ENCODE measurements at regions not wholly inside any gene's neighbourhood (a gene's known extent, or its start where the extent isn't known, plus 50 kb on each side); places are given as distances from the start of the nearest gene placed in this dataset. TPM values are rescaled to one million over a fixed set of nuclear protein-coding genes. Genes with fewer than 3 reads are reported as not detected.

DNA sequence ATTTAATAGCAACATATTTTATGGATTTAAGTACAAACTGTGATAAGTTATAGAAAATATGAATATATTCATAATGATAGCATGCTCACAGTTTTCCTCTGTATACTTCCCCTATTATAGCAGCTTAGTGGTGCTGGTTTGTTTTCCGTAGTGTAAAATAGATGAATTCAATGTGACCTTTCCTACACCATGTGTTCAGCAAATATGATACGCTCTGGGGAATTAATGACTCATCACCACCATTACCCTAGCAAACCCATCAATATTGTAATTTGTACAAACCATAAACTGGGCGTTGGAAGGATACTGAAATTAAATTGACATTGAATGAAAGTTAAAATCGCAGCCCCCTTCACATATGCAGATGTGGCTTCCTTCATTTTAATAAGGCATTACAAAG is 58.7 kb upstream of the CDH19 start:
- H2AFZ ChIP-seq (ENCODE audit: insufficient read depth, low read depth, low read length, poor library complexity, severe bottlenecking) = no peak overlapping the region
- no peaks in the 10 kb centered on the region for H3K4me1 Mint-ChIP-seq
- no peaks in the 10 kb centered on the region for H3K36me3 ChIP-seq (replicated peaks in 1 of 2; ENCODE audit: control insufficient read depth in 1 of 2, insufficient read depth in 2 of 2, low read length in 2 of 2)
- H3K4me3 ChIP-seq (replicated peaks in 1 of 3; ENCODE audit: low read depth in 2 of 3, low read length in 3 of 3) = no peak overlapping the region
- intact Hi-C loops (cut with micrococcal nuclease) = no loop called here
- TF ChIP-seq, protein P1, sequence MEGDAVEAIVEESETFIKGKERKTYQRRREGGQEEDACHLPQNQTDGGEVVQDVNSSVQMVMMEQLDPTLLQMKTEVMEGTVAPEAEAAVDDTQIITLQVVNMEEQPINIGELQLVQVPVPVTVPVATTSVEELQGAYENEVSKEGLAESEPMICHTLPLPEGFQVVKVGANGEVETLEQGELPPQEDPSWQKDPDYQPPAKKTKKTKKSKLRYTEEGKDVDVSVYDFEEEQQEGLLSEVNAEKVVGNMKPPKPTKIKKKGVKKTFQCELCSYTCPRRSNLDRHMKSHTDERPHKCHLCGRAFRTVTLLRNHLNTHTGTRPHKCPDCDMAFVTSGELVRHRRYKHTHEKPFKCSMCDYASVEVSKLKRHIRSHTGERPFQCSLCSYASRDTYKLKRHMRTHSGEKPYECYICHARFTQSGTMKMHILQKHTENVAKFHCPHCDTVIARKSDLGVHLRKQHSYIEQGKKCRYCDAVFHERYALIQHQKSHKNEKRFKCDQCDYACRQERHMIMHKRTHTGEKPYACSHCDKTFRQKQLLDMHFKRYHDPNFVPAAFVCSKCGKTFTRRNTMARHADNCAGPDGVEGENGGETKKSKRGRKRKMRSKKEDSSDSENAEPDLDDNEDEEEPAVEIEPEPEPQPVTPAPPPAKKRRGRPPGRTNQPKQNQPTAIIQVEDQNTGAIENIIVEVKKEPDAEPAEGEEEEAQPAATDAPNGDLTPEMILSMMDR (IDR thresholded peaks at IDR 0.05) = no peak
- no peaks in the 10 kb centered on the region for H3K27me3 ChIP-seq (ENCODE audit: control insufficient read depth in 2 of 2, insufficient read depth in 2 of 2, low read length in 2 of 2)
- no peak for DNase-seq
- H3K79me2 ChIP-seq (ENCODE audit: insufficient read depth, low read length) = no peaks in the 10 kb centered on the region
- no peaks in the 10 kb centered on the region for H3K9me3 ChIP-seq (replicated peaks in 1 of 2; ENCODE audit: control insufficient read depth in 1 of 2, insufficient read depth in 1 of 2, low read length in 2 of 2)
- no peak overlapping the region for H3K4me3 Mint-ChIP-seq
- peaks cover 0 to 2% (median 0%) of the 10 kb centered on the region in 7 donors for H3K9me3 Mint-ChIP-seq
- no peaks in the 10 kb centered on the region for H3K4me1 ChIP-seq (ENCODE audit: control insufficient read depth in 1 of 2, insufficient read depth in 2 of 2, low read length in 2 of 2)
- H3K4me2 ChIP-seq (replicated peaks; ENCODE audit: extremely low read depth, low read length, poor library complexity, severe bottlenecking) = no peak overlapping the region
- H3K36me3 Mint-ChIP-seq = no peaks in the 10 kb centered on the region
- no peaks in the 10 kb centered on the region for H4K20me1 ChIP-seq (ENCODE audit: insufficient read depth, low read length)
- peaks cover 0 to 1% (median 0%) of the 10 kb centered on the region in 3 donors for H3K27me3 Mint-ChIP-seq (ENCODE audit: low read depth in 3 of 3)
- H3K9ac ChIP-seq (ENCODE audit: insufficient read depth, low read length, poor library complexity, severe bottlenecking) = no peak overlapping the region
- WGBS (ENCODE audit: insufficient coverage) = no CpG with 5 or more reads among the region's 4 CpGs
- no peak overlapping the region for H3K27ac Mint-ChIP-seq
- H3K27ac ChIP-seq (ENCODE audit: low read depth in 1 of 2, low read length in 2 of 2) = no peak overlapping the region

DNA sequence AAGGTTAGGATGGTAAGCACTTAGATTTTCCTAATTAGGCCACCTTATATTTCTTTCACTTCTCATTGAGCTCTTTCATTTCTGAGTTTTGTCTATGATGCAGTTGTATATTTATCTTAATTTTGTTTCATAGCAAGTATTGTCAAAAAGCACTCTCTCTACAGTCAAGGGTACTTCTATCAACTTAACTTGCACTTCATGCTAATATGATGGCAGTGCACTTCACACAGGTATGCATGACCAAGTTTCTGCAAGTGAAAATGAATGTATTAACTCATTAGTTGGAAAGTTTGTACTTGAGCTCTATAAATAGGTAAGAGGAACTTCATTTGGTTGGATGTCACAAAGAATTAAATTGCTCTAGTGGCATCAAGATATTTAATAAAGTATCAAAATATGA is 51.5 kb upstream of the CDH19 start:
- Histone ChIP-seq H3K9me3 (replicated peaks in 1 of 2; ENCODE audit: control insufficient read depth in 1 of 2, insufficient read depth in 1 of 2, low read length in 2 of 2) (no peaks in the 10 kb centered on the region), H3K36me3 (replicated peaks in 1 of 2; ENCODE audit: control insufficient read depth in 1 of 2, insufficient read depth in 2 of 2, low read length in 2 of 2) (no peaks in the 10 kb centered on the region), H3K4me1 (ENCODE audit: control insufficient read depth in 1 of 2, insufficient read depth in 2 of 2, low read length in 2 of 2) (no peaks in the 10 kb centered on the region), H3K79me2 (ENCODE audit: insufficient read depth, low read length) (no peaks in the 10 kb centered on the region), H3K9ac (ENCODE audit: insufficient read depth, low read length, poor library complexity, severe bottlenecking) (no peak overlapping the region), H2AFZ (ENCODE audit: insufficient read depth, low read depth, low read length, poor library complexity, severe bottlenecking) (no peak overlapping the region), H3K4me3 (replicated peaks in 1 of 3; ENCODE audit: low read depth in 2 of 3, low read length in 3 of 3) (no peak overlapping the region), H3K4me2 (replicated peaks; ENCODE audit: extremely low read depth, low read length, poor library complexity, severe bottlenecking) (no peak overlapping the region), H3K27ac (ENCODE audit: low read depth in 1 of 2, low read length in 2 of 2) (no peak overlapping the region), H4K20me1 (ENCODE audit: insufficient read depth, low read length) (no peaks in the 10 kb centered on the region), H3K27me3 (ENCODE audit: control insufficient read depth in 2 of 2, insufficient read depth in 2 of 2, low read length in 2 of 2) (no peaks in the 10 kb centered on the region)
- Mint-ChIP-seq H3K4me1 (no peaks in the 10 kb centered on the region), H3K27ac (no peak overlapping the region), H3K4me3 (no peak overlapping the region), H3K27me3 (ENCODE audit: low read depth in 3 of 3) (peaks cover 0 to 2% (median 2%) of the 10 kb centered on the region in 3 donors), H3K36me3 (no peaks in the 10 kb centered on the region), H3K9me3 (peaks cover 0 to 6% (median 3%) of the 10 kb centered on the region in 7 donors)
- TF ChIP-seq, protein P1 (IDR thresholded peaks at IDR 0.05) = no peak
- DNase-seq = no peak
- intact Hi-C loops (cut with micrococcal nuclease) = no loop called here

Small RNAs in the stretch of these regions (small RNA-seq; reads per million reads assigned to genes)
- not detected for gene AC091042.1 (ENCODE audit: insufficient read length, low read depth)
- not detected for gene MIR5011 (ENCODE audit: insufficient read length, low read depth)
- not detected for gene RNU6-1037P (ENCODE audit: insufficient read length, low read depth)
- gene RPL31P9 (ENCODE audit: insufficient read length, low read depth) = not detected
